Adrenal gland (tissue), 9 donors: ENCODE measurements at regions not wholly inside any gene's neighbourhood (a gene's known extent, or its start where the extent isn't known, plus 50 kb on each side); places are given as distances from the start of the nearest gene placed in this dataset.

ENCODE experiments used
- DNase-seq, 7 donors: peaks; one replicate each; pipeline ENCODE4 v3.0.0-alpha.2; 2019 to 2020
- H3K27ac ChIP-seq, 5 donors: fragments of 200-600 bp; sonication (generic) in 4 of 5; 1 replicate in 3 of 5; 2 replicates in 2 of 5; pipeline versions ENCODE4 v1.5.1 to v1.8.0; 2016 to 2020; ENCODE audit warnings: mild to moderate bottlenecking in 1 of 5
- H3K27me3 ChIP-seq: fragments of 200-600 bp; 2 replicates; pipeline ENCODE4 v1.8.0; 2021
- H3K36me3 ChIP-seq, 2 donors: fragments of 200-600 bp; replicated peaks in 1 of 2; 1 replicate in 1 of 2; 2 replicates in 1 of 2; pipeline versions ENCODE4 v1.5.1 to v1.8.0; 2018 to 2022
- H3K4me1 ChIP-seq, 2 donors: fragments of 200-600 bp; replicated peaks in 1 of 2; 1 replicate in 1 of 2; 2 replicates in 1 of 2; pipeline versions ENCODE4 v1.5.1 to v1.8.0; 2018 to 2021
- H3K4me3 ChIP-seq, 4 donors: fragments of 200-600 bp; sonication (generic) in 3 of 4; one replicate each; pipeline ENCODE4 v1.5.1; 2016 to 2018
- H3K9me3 ChIP-seq, 3 donors: fragments of 200-600 bp; sonication (generic) in 1 of 3; replicated peaks in 1 of 3; 1 replicate in 2 of 3; 2 replicates in 1 of 3; pipeline versions ENCODE4 v1.5.1 to v1.8.0; 2016 to 2021
- POLR2A ChIP-seq, 2 donors: fragments of 450-650 bp; IDR thresholded peaks; one replicate each; pipeline ENCODE4 v1.6.1; 2017; ENCODE audit warnings: antibody characterized with exemption in 2 of 2, mild to moderate bottlenecking in 2 of 2, moderate library complexity in 1 of 2
- WGBS, 4 donors: extraction: QIAGEN DNeasy Blood & Tissue Kit in 2 of 4; methylation state at CpG; one replicate each; pipeline versions ENCODE4 v1.1.5 to v1.1.7; 2013 to 2017; 5-methylcytosine and 5-hydroxymethylcytosine counted together
- intact Hi-C, 2 donors: fragments of 100-400 bp; cut with DNase I; formaldehyde crosslinking; loops; one replicate each; pipeline versions ENCODE4 v1.14.1 to v1.15.0; 2022 to 2023
- TF ChIP-seq, protein P1 (sequence below), 6 experiments: fragments of 450-650 bp in 4 of 6; fragments of 200-600 bp in 2 of 6; sonication (generic) in 1 of 6; IDR thresholded peaks; 1 replicate in 5 of 6; 2 replicates in 1 of 6; pipeline versions ENCODE4 v1.5.1 to v1.8.0; 2016 to 2021; ENCODE audit warnings: antibody characterized with exemption in 6 of 6, mild to moderate bottlenecking in 2 of 6, moderate library complexity in 1 of 6
- donor health status: healthy with polysubstance abuse.
- donor health status: Bipolar disorder and iron deficiency.
- donor health status: DM: yes; HTN: yes; CAD: no.
- donor health status: DM: no; HTN: no; CAD: no.
- donor health status: DM: no; HTN: no; CAD: no.

DNA sequence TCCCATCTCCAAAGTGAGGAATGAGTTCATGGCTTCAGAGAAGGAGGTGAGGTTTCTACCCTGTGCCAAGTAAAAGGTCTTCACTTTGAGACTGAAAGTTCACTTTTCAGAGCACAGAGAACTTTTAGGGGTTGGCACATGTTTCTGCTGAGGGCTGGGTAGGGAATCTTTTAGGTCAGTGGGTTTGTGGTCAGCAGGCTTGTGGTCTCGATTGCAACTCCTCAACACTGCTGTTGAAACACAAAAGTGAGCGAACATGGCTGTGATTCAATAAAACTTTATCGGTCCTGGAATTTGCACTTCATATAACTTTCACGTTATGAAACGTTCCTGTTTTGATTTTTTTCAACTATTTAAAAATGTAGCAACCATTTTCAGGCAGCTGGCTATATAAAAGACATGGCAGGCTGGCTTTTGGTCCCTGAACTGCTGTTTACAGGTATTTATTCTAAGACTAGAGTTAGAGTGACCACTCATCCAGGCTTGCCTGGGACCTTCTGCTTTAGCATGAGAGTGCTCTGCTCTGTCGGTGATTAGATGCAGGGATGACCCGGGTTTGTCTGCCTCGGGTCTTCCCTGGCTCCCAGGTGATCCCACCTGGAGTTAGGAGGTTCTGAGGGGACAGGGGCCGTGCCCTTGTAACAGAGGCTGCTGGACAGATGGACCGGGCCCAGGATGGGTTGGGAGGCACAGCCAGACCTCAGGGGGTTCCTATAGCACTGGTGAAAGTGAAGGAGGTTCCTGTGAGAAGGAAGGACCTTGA, 62.7 kb upstream of the TAF1B start:
- intact Hi-C loops, result no loop called here
- H3K36me3 ChIP-seq, result no peaks in the 10 kb centered on the region
- no peak overlapping the region for H3K4me3 ChIP-seq
- WGBS, 4 donors, result 83 to 90% (median 86%) methylated on average over 7 to 10 of the region's 10 CpGs
- TF ChIP-seq POLR2A (IDR thresholded peaks at IDR 0.05), result no peak
- TF ChIP-seq, protein P1, sequence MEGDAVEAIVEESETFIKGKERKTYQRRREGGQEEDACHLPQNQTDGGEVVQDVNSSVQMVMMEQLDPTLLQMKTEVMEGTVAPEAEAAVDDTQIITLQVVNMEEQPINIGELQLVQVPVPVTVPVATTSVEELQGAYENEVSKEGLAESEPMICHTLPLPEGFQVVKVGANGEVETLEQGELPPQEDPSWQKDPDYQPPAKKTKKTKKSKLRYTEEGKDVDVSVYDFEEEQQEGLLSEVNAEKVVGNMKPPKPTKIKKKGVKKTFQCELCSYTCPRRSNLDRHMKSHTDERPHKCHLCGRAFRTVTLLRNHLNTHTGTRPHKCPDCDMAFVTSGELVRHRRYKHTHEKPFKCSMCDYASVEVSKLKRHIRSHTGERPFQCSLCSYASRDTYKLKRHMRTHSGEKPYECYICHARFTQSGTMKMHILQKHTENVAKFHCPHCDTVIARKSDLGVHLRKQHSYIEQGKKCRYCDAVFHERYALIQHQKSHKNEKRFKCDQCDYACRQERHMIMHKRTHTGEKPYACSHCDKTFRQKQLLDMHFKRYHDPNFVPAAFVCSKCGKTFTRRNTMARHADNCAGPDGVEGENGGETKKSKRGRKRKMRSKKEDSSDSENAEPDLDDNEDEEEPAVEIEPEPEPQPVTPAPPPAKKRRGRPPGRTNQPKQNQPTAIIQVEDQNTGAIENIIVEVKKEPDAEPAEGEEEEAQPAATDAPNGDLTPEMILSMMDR (IDR thresholded peaks at IDR 0.05), result no peak
- H3K27me3 ChIP-seq, result no peaks in the 10 kb centered on the region
- H3K27ac ChIP-seq, result no peak overlapping the region
- H3K9me3 ChIP-seq, result no peaks in the 10 kb centered on the region
- DNase-seq, result peak in 1 of 7 donors; percentile 39
- H3K4me1 ChIP-seq, result no peaks in the 10 kb centered on the region

- peak in 1 of 7 donors; percentile 37 for DNase-seq
- intact Hi-C loops, result no loop called here
- Histone ChIP-seq H3K4me3 (no peak overlapping the region), H3K4me1 (no peaks in the 10 kb centered on the region), H3K27me3 (no peaks in the 10 kb centered on the region), H3K9me3 (no peaks in the 10 kb centered on the region), H3K27ac (no peak overlapping the region), H3K36me3 (no peaks in the 10 kb centered on the region)
- TF ChIP-seq POLR2A (IDR thresholded peaks at IDR 0.05), result no peak
- TF ChIP-seq, protein P1 (IDR thresholded peaks at IDR 0.05), result no peak
- 85 to 97% (median 92%) methylated on average over 9 of the region's 9 CpGs for WGBS, 4 donors
Measured at GRCh38 chr2:9781252-9781651, 62.0 kb upstream of the TAF1B start.

DNA sequence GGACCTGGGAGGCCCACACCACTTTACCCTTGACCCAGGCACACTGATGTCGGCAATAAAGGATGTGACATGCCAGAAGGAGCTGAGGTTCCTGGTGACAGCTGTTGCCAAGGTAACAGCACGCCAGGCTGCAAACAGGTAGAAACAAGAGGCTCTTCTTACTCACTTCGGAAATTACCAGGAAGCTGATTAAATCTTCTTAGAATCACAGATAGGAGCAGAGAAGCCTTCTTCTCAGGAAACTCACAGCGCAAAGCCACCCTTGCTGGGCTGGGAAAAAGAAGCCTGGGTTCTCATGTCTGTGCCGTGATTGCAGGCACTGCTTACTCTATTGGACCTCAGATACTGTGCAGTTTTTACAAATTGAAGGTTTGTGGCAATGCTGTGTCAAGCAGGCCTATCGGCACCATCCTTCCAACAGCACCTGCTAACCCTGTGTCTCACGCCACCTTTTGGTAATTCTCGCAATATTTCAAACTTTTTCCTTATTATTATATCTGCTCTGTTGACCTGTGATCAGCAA, 61.0 kb upstream of the TAF1B start:
- Histone ChIP-seq H3K27ac (no peak overlapping the region), H3K4me1 (no peaks in the 10 kb centered on the region), H3K27me3 (no peaks in the 10 kb centered on the region), H3K9me3 (no peaks in the 10 kb centered on the region), H3K36me3 (no peaks in the 10 kb centered on the region), H3K4me3 (no peak overlapping the region)
- 62 to 76% (median 68%) methylated on average over 7 to 8 of the region's 8 CpGs for WGBS, 4 donors
- peak in 1 of 7 donors; percentile 50 for DNase-seq
- intact Hi-C loops, result no loop called here
- no peak for TF ChIP-seq POLR2A (IDR thresholded peaks at IDR 0.05)
- TF ChIP-seq, protein P1 (IDR thresholded peaks at IDR 0.05), result no peak

- peak in 1 of 7 donors; percentile 37 for DNase-seq
- Histone ChIP-seq H3K4me3 (no peak overlapping the region), H3K9me3 (no peaks in the 10 kb centered on the region), H3K4me1 (no peaks in the 10 kb centered on the region), H3K27me3 (no peaks in the 10 kb centered on the region), H3K27ac (no peak overlapping the region), H3K36me3 (no peaks in the 10 kb centered on the region)
- WGBS, 4 donors, result 93 to 95% (median 94%) methylated on average over 3 to 10 of the region's 10 CpGs
- intact Hi-C loops, result no loop called here
- no peak for TF ChIP-seq POLR2A (IDR thresholded peaks at IDR 0.05)
- TF ChIP-seq, protein P1 (IDR thresholded peaks at IDR 0.05), result no peak
Measured at GRCh38 chr2:9789371-9789770, 53.9 kb upstream of the TAF1B start.
